ENCODE measurements at regions not wholly inside any gene's neighbourhood (a gene's known extent, or its start where the extent isn't known, plus 50 kb on each side); places are given as distances from the start of the nearest gene placed in this dataset.
"Not testable (repeated sequence)": the region's sequence is repeated elsewhere in the genome, so short reads cannot be mapped to it uniquely, and the experiment has no call there.

GRCh38 chr13:99774644-99775043 lies 196.9 kb downstream of the ZIC5 start:
- DNase-seq (ENCODE audit: low read depth in 2 of 2), result no peak

GRCh38 chr13:99768986-99769385 lies 202.6 kb downstream of the ZIC5 start:
- DNase-seq (ENCODE audit: low read depth in 2 of 2), result no peak

GRCh38 chr13:99766641-99767045 lies 204.9 kb downstream of the ZIC5 start:
- DNase-seq (ENCODE audit: low read depth in 2 of 2), result no peak

- DNase-seq (ENCODE audit: low read depth in 2 of 2), result no peak
Observed at GRCh38 chr13:99765869-99766268, 205.7 kb downstream of the ZIC5 start.

GRCh38 chr13:99760456-99760855 lies 211.1 kb downstream of the ZIC5 start:
- no peak for DNase-seq (ENCODE audit: low read depth in 2 of 2)

- DNase-seq (ENCODE audit: low read depth in 2 of 2), result no peak
Observed at GRCh38 chr13:99759163-99759552, 212.4 kb downstream of the ZIC5 start.

GRCh38 chr13:99758460-99759162 lies 213.0 kb downstream of the ZIC5 start:
- no peak for DNase-seq (ENCODE audit: low read depth in 2 of 2)

- DNase-seq (ENCODE audit: low read depth in 2 of 2), result no peak
Observed at GRCh38 chr13:99757756-99758459, 213.7 kb downstream of the ZIC5 start.

GRCh38 chr13:99756281-99756680 lies 215.3 kb downstream of the ZIC5 start:
- no peak for DNase-seq (ENCODE audit: low read depth in 2 of 2)

GRCh38 chr13:99754750-99755149 lies 216.8 kb downstream of the ZIC5 start:
- DNase-seq (ENCODE audit: low read depth in 2 of 2), result not testable (repeated sequence)

GRCh38 chr13:99752373-99752772 lies 219.2 kb downstream of the ZIC5 start:
- DNase-seq (ENCODE audit: low read depth in 2 of 2), result no peak

- no peak for DNase-seq (ENCODE audit: low read depth in 2 of 2)
Observed at GRCh38 chr13:99751517-99752199, 219.9 kb downstream of the ZIC5 start.

- no peak for DNase-seq (ENCODE audit: low read depth in 2 of 2)
Observed at GRCh38 chr13:99750951-99751350, 220.6 kb downstream of the ZIC5 start.

GRCh38 chr13:99749271-99750019 lies 222.1 kb downstream of the ZIC5 start:
- DNase-seq (ENCODE audit: low read depth in 2 of 2), result no peak

GRCh38 chr13:99747403-99747710 lies 224.2 kb downstream of the ZIC5 start:
- DNase-seq (ENCODE audit: low read depth in 2 of 2), result no peak

GRCh38 chr13:99746637-99747402 lies 224.7 kb downstream of the ZIC5 start:
- no peak for DNase-seq (ENCODE audit: low read depth in 2 of 2)

GRCh38 chr13:99743094-99743493 lies 228.5 kb downstream of the ZIC5 start:
- DNase-seq (ENCODE audit: low read depth in 2 of 2), result no peak

GRCh38 chr13:99741960-99742359 lies 229.6 kb downstream of the ZIC5 start:
- DNase-seq (ENCODE audit: low read depth in 2 of 2), result no peak

- DNase-seq (ENCODE audit: low read depth in 2 of 2), result no peak
Observed at GRCh38 chr13:99740251-99740979, 231.2 kb downstream of the ZIC5 start.

GRCh38 chr13:99738626-99739025 lies 232.9 kb downstream of the ZIC5 start:
- no peak for DNase-seq (ENCODE audit: low read depth in 2 of 2)

All from stimulated activated CD8-positive, alpha-beta memory T cell treated with anti-CD3 and anti-CD28 coated beads, Interleukin-15, amount 100 ng/mL, for 48 hours (primary cell).